ENCODE measurements at regions not wholly inside any gene's neighbourhood (a gene's known extent, or its start where the extent isn't known, plus 50 kb on each side); places are given as distances from the start of the nearest gene placed in this dataset.
"Not testable (repeated sequence)": the region's sequence is repeated elsewhere in the genome, so short reads cannot be mapped to it uniquely, and the experiment has no call there.

DNA sequence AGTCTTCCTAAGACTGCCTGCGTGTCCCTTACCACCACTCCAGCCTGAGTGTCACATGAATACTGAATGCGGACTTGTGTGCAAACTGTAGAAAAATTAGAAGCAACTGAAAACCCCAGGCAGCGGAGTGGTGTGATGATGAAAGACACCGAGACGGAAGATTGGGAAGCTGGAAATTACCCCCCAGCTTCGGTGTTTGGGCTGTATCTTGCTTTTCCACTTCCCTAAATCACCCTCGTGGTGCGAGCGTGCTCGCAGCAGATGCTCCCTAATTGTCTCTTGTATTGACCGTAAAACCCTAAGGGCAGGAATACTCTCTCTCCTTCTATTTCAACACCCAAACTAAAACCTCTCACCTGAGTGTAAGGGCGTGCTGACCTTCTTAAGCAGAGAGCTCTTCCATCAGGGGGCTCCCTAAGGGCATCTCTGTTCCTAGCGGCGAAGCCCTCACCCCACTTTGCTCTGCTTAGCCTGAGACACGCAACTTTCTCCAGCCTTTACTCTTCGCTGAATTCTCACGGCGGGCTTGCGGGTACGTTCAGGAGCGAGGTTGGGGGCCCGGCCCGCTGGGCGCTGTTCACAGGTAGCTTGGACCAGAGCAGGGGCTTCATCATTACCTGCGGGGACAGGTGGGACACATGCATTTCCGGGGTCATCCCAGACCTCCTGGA is 62.4 kb downstream of the CRYBB2 start:
- H3K79me2 ChIP-seq (ENCODE audit: insufficient read depth): no peaks in the 10 kb centered on the region
- H3K9me3 ChIP-seq (ENCODE audit: low read depth): no peaks in the 10 kb centered on the region
- TF ChIP-seq EZH2phosphoT487 (IDR thresholded peaks at IDR 0.05; ENCODE audit: insufficient read depth, low read depth) (no peak), EZH2 (IDR thresholded peaks at IDR 0.05; ENCODE audit: insufficient read depth, poor library complexity, severe bottlenecking) (peak; percentile 31)
- H4K20me1 ChIP-seq (ENCODE audit: insufficient read depth): no peaks in the 10 kb centered on the region
- H3K27me3 ChIP-seq (replicated peaks; ENCODE audit: insufficient read depth): peaks cover 63% of the 10 kb centered on the region
- H3K4me1 ChIP-seq (ENCODE audit: insufficient read depth): no peaks in the 10 kb centered on the region
- DNase-seq: no peak
- H3K27ac ChIP-seq: no peak overlapping the region
- no peak overlapping the region for H3K4me3 ChIP-seq
- no peak overlapping the region for H3K9ac ChIP-seq
- H3K4me2 ChIP-seq (ENCODE audit: unreplicated experiment): no peak overlapping the region
- 8% methylated on average over 26 of the region's 26 CpGs for WGBS, 2 experiments (ENCODE audit: low coverage in 1 of 2, low lambda C conversion rate in 2 of 2, missing lambda C conversion rate in 2 of 2)
- no peaks in the 10 kb centered on the region for H3K36me3 ChIP-seq (ENCODE audit: low read depth)
- in situ Hi-C loops (cut with MboI): no loop called here
- H3F3A ChIP-seq (ENCODE audit: insufficient read depth): no peaks in the 10 kb centered on the region
- H3K9me2 ChIP-seq (ENCODE audit: insufficient read depth): no peaks in the 10 kb centered on the region
- no peak overlapping the region for H2AFZ ChIP-seq

DNA sequence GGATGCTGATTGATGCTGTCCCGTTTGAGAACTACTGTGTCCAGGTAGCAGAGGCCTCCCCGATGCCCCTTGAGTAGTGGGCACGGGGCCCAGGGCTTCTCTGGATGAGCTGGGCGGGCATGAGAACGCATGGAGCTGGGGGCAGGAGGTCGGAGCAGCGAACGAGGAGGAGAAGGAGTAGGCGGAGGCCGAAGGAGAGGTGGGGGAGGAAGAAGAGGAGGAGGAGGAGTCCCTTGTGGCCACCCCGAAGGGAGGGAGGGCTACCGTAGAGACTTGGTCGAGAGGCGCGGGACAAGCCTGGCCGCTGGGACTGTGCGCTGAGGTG is 62.9 kb downstream of the CRYBB2 start:
- no peaks in the 10 kb centered on the region for H4K20me1 ChIP-seq (ENCODE audit: insufficient read depth)
- no peak overlapping the region for H2AFZ ChIP-seq
- H3K4me3 ChIP-seq: no peak overlapping the region
- no peaks in the 10 kb centered on the region for H3K36me3 ChIP-seq (ENCODE audit: low read depth)
- no peaks in the 10 kb centered on the region for H3K9me2 ChIP-seq (ENCODE audit: insufficient read depth)
- H3K9me3 ChIP-seq (ENCODE audit: low read depth): no peaks in the 10 kb centered on the region
- no peaks in the 10 kb centered on the region for H3K4me1 ChIP-seq (ENCODE audit: insufficient read depth)
- in situ Hi-C loops (cut with MboI): no loop called here
- H3K27me3 ChIP-seq (replicated peaks; ENCODE audit: insufficient read depth): peaks cover 67% of the 10 kb centered on the region
- H3K27ac ChIP-seq: no peak overlapping the region
- no peak for DNase-seq
- no peak overlapping the region for H3K9ac ChIP-seq
- H3F3A ChIP-seq (ENCODE audit: insufficient read depth): no peaks in the 10 kb centered on the region
- H3K4me2 ChIP-seq (ENCODE audit: unreplicated experiment): no peak overlapping the region
- 2 to 3% methylated on average over 17 of the region's 17 CpGs for WGBS, 2 experiments (ENCODE audit: low coverage in 1 of 2, low lambda C conversion rate in 2 of 2, missing lambda C conversion rate in 2 of 2)
- H3K79me2 ChIP-seq (ENCODE audit: insufficient read depth): no peaks in the 10 kb centered on the region
- TF ChIP-seq EZH2phosphoT487 (IDR thresholded peaks at IDR 0.05; ENCODE audit: insufficient read depth, low read depth): no peak
- TF ChIP-seq EZH2 (IDR thresholded peaks at IDR 0.05; ENCODE audit: insufficient read depth, poor library complexity, severe bottlenecking): no peak

DNA sequence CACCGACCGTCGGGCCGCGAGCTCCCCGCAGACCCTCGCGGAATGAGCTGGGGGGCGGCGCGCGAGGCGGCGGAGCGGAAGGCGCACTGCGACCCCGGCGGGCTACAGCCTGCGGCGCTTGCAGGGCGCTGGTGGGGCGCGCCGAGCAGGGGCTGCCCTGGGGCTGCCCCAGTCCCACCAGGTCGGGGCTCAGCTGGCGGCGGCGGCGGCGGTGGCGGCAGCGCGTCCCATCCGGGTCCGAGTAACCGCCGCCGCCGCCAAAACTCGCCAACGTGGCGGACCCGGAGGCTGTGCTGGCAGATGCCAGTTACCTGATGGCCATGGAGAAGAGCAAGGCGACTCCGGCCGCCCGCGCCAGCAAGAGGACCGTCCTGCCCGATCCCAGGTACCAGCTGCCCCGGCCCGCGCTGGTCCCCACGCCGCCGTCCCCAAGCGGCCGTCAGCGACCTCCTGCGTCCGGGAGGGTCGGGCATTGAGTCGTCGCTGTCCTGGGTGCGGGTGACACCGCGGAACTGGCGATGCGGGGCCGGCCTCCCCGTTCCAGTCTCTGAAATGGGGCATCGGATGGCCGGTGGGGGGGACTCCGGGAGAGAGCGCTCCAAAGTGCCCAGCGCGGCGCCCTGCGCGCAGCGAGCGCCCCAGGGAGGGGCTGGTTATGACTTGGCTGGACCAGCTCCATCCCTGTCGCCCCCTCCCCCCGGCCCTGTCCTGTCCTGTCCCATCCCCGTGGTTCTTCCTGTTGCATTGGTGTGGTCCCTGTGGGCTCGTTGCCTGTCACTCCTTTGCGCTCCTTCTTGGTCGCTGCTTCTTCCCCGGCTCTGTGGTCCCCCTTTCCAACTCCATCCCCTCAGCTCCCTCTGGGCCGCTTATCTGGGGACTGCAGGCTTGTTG is 63.5 kb downstream of the CRYBB2 start:
- Histone ChIP-seq H3K9ac (no peak overlapping the region), H3K27me3 (replicated peaks; ENCODE audit: insufficient read depth) (peaks cover 67% of the 10 kb centered on the region), H3K79me2 (ENCODE audit: insufficient read depth) (no peaks in the 10 kb centered on the region), H3K4me1 (ENCODE audit: insufficient read depth) (no peaks in the 10 kb centered on the region), H3K4me2 (ENCODE audit: unreplicated experiment) (no peak overlapping the region), H3K9me2 (ENCODE audit: insufficient read depth) (no peaks in the 10 kb centered on the region), H2AFZ (no peak overlapping the region), H4K20me1 (ENCODE audit: insufficient read depth) (no peaks in the 10 kb centered on the region), H3F3A (ENCODE audit: insufficient read depth) (no peaks in the 10 kb centered on the region), H3K27ac (no peak overlapping the region), H3K4me3 (no peak overlapping the region), H3K36me3 (ENCODE audit: low read depth) (no peaks in the 10 kb centered on the region), H3K9me3 (ENCODE audit: low read depth) (no peaks in the 10 kb centered on the region)
- WGBS, 2 experiments (ENCODE audit: low coverage in 1 of 2, low lambda C conversion rate in 2 of 2, missing lambda C conversion rate in 2 of 2): 6 to 7% methylated on average over 80 to 86 of the region's 91 CpGs
- in situ Hi-C loops (cut with MboI): no loop called here
- TF ChIP-seq EZH2phosphoT487 (IDR thresholded peaks at IDR 0.05; ENCODE audit: insufficient read depth, low read depth) (no peak), EZH2 (IDR thresholded peaks at IDR 0.05; ENCODE audit: insufficient read depth, poor library complexity, severe bottlenecking) (peak; percentile 53)
- no peak for DNase-seq

DNA sequence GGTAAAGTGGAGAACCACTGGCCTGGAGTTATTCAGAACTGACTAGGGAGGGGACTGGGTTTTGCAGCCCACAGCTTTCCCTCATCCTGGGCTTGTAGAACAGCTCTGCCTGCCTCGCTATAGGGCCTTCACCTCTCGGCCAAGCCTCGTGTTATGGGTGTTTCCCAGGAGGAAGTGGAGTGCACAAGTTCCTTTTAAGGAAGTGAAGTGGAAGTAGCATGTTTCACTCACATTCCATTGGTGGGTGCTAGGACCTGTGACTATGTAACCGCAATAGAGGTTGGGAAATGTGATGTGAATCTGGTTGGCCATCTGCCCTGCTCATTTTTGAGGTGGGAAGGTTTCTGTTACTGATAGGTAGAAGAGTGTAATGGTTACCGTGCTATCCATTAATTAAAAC is 69.0 kb downstream of the CRYBB2 start:
- in situ Hi-C loops (cut with MboI); H3K36me3 ChIP-seq (ENCODE audit: low read depth); H3K4me2 ChIP-seq (ENCODE audit: unreplicated experiment); H3K9ac ChIP-seq; H2AFZ ChIP-seq; H3K79me2 ChIP-seq (ENCODE audit: insufficient read depth); H3K9me3 ChIP-seq (ENCODE audit: low read depth); H4K20me1 ChIP-seq (ENCODE audit: insufficient read depth); H3K9me2 ChIP-seq (ENCODE audit: insufficient read depth); H3K27ac ChIP-seq; H3K4me1 ChIP-seq (ENCODE audit: insufficient read depth); H3F3A ChIP-seq (ENCODE audit: insufficient read depth); H3K4me3 ChIP-seq; DNase-seq: not testable (repeated sequence)
- H3K27me3 ChIP-seq (replicated peaks; ENCODE audit: insufficient read depth): peaks cover 35% of the 10 kb centered on the region
- WGBS, 2 experiments (ENCODE audit: low coverage in 1 of 2, low lambda C conversion rate in 2 of 2, missing lambda C conversion rate in 2 of 2): 55 to 57% methylated on average over 5 of the region's 5 CpGs

DNA sequence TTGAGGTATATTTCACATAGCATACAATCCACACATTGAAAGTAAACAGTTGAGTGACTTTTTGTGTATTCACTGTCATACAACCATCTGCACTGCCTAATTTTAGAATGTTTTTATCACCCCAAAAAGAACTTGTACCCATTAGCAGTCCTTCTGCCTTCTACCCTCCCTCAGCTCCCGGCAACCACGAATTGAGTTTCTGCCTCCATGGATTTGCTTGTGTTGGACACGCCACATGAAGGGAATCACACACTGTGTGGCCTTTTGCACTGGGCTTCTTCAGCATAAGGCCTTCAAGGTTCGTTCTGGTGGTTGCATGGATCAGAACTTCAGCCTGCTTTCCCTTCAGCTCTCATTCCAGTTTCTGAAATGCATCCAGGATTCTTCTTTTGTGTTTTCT is 82.5 kb downstream of the CRYBB2 start:
- H2AFZ ChIP-seq; H3K36me3 ChIP-seq (ENCODE audit: low read depth); H3K4me2 ChIP-seq (ENCODE audit: unreplicated experiment); H3K79me2 ChIP-seq (ENCODE audit: insufficient read depth); H3K9ac ChIP-seq; H3K27ac ChIP-seq; H3K9me2 ChIP-seq (ENCODE audit: insufficient read depth); H3K9me3 ChIP-seq (ENCODE audit: low read depth); H3K4me1 ChIP-seq (ENCODE audit: insufficient read depth); DNase-seq; H3K4me3 ChIP-seq; H3F3A ChIP-seq (ENCODE audit: insufficient read depth); in situ Hi-C loops (cut with MboI); H4K20me1 ChIP-seq (ENCODE audit: insufficient read depth): not testable (repeated sequence)
- H3K27me3 ChIP-seq (replicated peaks; ENCODE audit: insufficient read depth): peaks cover 17% of the 10 kb centered on the region
- 53 to 55% methylated on average over 4 of the region's 4 CpGs for WGBS, 2 experiments (ENCODE audit: low coverage in 1 of 2, low lambda C conversion rate in 2 of 2, missing lambda C conversion rate in 2 of 2)

DNA sequence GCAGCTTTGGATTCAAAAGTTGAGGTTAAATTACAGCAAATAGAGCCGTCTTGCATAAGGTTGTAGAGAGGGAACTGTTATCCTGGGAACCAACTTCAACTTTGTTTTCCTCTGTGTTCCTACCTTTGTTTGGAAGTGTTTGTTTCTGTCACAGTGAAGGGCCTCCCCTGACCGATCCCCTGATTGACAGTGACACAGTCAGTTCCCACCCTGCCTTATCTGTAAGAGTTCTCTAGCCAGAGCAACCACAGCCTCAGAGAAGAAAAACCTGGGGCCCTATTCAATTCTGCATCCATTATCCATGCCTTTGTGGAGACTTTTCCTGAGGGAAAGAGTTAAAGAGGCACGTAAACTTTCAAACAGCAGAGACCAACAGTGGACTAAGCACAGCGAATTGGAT is 90.1 kb downstream of the CRYBB2 start:
- H3K9ac ChIP-seq; H3K4me2 ChIP-seq (ENCODE audit: unreplicated experiment); H3K9me2 ChIP-seq (ENCODE audit: insufficient read depth); DNase-seq; H3K4me3 ChIP-seq; H3K36me3 ChIP-seq (ENCODE audit: low read depth); H2AFZ ChIP-seq; H4K20me1 ChIP-seq (ENCODE audit: insufficient read depth); H3F3A ChIP-seq (ENCODE audit: insufficient read depth); in situ Hi-C loops (cut with MboI); H3K27ac ChIP-seq; H3K9me3 ChIP-seq (ENCODE audit: low read depth); H3K79me2 ChIP-seq (ENCODE audit: insufficient read depth); H3K4me1 ChIP-seq (ENCODE audit: insufficient read depth): not testable (repeated sequence)
- H3K27me3 ChIP-seq (replicated peaks; ENCODE audit: insufficient read depth): peaks cover 15% of the 10 kb centered on the region
- 21 to 32% methylated on average over 2 of the region's 4 CpGs for WGBS, 2 experiments (ENCODE audit: low coverage in 1 of 2, low lambda C conversion rate in 2 of 2, missing lambda C conversion rate in 2 of 2)

DNA sequence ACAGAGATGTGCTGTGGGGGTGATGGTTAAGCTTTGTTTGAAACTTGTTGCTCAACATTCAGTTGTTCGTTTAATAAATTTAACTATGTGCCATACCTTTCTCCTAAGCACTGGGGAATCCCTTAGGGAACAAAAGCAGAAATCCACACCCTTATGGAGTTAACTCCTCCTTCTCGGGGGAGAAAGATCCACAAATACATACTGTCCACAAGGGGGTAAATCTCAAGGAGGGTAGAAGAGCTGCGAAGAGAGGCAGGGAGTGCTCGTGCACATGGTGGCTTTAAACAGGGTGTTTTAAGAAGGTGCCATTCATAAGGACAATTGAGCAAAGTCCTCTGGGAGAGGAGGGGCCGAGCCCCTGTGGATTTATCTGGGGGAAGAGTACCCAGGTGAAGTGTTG is 92.5 kb downstream of the CRYBB2 start:
- H3K9me2 ChIP-seq (ENCODE audit: insufficient read depth); H3K79me2 ChIP-seq (ENCODE audit: insufficient read depth); H3K4me2 ChIP-seq (ENCODE audit: unreplicated experiment); H3F3A ChIP-seq (ENCODE audit: insufficient read depth); H3K4me1 ChIP-seq (ENCODE audit: insufficient read depth); H2AFZ ChIP-seq; DNase-seq; H3K36me3 ChIP-seq (ENCODE audit: low read depth); H3K9me3 ChIP-seq (ENCODE audit: low read depth); H4K20me1 ChIP-seq (ENCODE audit: insufficient read depth); H3K4me3 ChIP-seq; in situ Hi-C loops (cut with MboI); H3K27ac ChIP-seq; H3K9ac ChIP-seq: not testable (repeated sequence)
- peaks cover 11% of the 10 kb centered on the region; the same call in 1 of the 2 replicates for H3K27me3 ChIP-seq (replicated peaks; ENCODE audit: insufficient read depth)
- 29 to 36% methylated on average over 2 of the region's 5 CpGs for WGBS, 2 experiments (ENCODE audit: low coverage in 1 of 2, low lambda C conversion rate in 2 of 2, missing lambda C conversion rate in 2 of 2)

Measured in GM23248 (cell line).